Fibroblast of the aortic adventitia (primary cell): ENCODE measurements at regions not wholly inside any gene's neighbourhood (a gene's known extent, or its start where the extent isn't known, plus 50 kb on each side); places are given as distances from the start of the nearest gene placed in this dataset.
"Not testable (repeated sequence)": the region's sequence is repeated elsewhere in the genome, so short reads cannot be mapped to it uniquely, and the experiment has no call there.

Experiments used
- DNase-seq: peaks from one replicate; pipeline ENCODE4 v3.0.0-alpha.2; 2010; ENCODE audit warnings: low read depth
- H3K4me3 ChIP-seq: 2 replicates; pipeline ENCODE4 v1.5.1; 2011; ENCODE audit warnings: low read depth, mild to moderate bottlenecking, control low read depth, low read length, moderate library complexity
- CTCF ChIP-seq: IDR thresholded peaks from 2 replicates; pipeline ENCODE4 v1.5.1; 2011; ENCODE audit warnings: mild to moderate bottlenecking, low read length, control low read depth, inconsistent platforms; ENCODE audit not compliant: insufficient read depth

- DNase-seq, result no peak
- no peak for TF ChIP-seq CTCF
- H3K4me3 ChIP-seq, result no peak overlapping the region
Observed at GRCh38 chr10:8312079-8312478, 257.6 kb downstream of the GATA3 start.

GRCh38 chr10:8312781-8313180, 258.3 kb downstream of the GATA3 start:
- peak; percentile 32 for DNase-seq
- H3K4me3 ChIP-seq, result no peak overlapping the region
- TF ChIP-seq CTCF, result no peak

DNA sequence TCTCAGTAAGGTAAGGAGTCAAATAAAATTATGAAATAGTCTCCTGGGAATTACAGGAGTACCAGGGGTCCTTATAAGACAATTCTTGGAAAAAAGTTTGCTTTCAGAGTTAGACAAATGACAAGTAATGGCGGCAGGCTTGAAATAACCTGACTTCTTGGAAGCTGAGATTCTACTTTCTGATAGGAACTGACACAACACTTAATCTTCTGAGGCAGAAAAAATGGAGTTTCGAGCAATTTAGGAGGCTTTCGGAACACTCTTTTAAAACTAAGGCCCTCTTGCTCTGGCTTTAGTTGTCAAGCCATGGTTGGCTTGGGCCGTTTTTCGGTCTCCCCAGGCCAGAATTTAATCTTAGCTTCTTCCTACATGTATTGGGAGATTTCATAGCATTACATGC, 260.0 kb downstream of the GATA3 start:
- no peak for DNase-seq
- H3K4me3 ChIP-seq, result no peak overlapping the region
- TF ChIP-seq CTCF, result no peak

DNA sequence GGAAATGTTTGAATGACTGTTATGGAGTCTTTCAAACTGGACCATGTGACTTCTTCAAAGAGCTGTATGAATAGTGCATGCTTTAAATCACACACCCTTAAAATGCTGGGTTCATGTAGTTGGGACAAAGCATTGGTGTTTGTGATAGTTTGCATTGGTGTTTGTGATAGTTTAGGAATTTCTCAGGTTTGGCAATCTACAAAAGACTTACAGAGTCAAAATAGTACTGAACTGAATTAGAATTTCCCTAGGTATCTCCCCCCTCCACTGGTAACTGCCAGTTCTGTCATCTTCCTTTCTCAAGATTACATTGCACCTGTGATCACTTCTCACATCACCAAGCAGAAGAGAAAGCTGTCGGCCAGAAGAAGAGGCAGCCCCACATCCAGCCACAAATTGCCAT, 261.1 kb downstream of the GATA3 start:
- no peak for TF ChIP-seq CTCF
- DNase-seq, result no peak
- no peak overlapping the region for H3K4me3 ChIP-seq

DNA sequence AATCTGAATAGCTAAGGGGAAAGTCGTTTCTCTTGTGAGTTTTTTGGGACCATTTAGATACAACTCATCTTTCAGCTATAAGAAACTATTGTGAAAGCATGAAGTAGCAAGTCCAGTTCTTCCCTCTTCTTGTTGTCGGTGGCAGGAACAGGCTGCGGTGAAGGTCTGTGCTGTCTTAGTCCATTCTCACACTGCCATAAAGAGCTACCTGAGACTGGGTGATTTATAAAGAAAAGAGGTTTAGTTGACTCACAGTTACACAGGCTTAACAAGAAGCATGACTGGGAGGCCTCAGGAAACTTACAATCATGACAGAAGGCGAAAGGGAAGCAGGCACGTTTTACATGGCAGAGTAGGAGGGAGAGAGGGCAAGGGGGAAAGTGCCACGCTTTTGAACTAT, 261.8 kb downstream of the GATA3 start:
- no peak overlapping the region for H3K4me3 ChIP-seq
- no peak for TF ChIP-seq CTCF
- DNase-seq, result no peak

GRCh38 chr10:8318429-8318828, 263.9 kb downstream of the GATA3 start:
- not testable (repeated sequence) for H3K4me3 ChIP-seq

DNA sequence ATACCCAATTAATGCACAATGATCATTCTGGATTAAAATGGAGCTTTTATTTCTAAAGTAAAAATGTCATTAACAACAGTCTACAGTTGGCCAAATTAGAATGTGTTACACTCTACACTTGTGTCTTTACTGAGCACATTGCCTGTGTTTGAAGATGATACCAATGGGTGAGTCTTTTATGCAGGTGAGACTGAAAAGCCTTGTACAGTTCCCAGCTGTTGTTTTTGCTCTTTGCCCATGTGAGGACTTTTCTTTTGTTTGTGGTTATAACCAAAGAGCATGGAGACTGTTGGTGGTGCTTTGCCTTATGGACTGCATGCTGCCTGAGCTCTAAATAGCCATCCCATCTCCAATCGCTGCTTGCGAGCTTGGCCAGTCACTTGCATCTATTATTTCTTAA, 264.5 kb downstream of the GATA3 start:
- no peak for DNase-seq
- H3K4me3 ChIP-seq, result no peak overlapping the region
- TF ChIP-seq CTCF, result no peak

More at GRCh38 chr10:8318429-8318828, 263.9 kb downstream of the GATA3 start:
- not testable (repeated sequence) for DNase-seq
